HG02642 (cell line): ENCODE measurements at regions not wholly inside any gene's neighbourhood (a gene's known extent, or its start where the extent isn't known, plus 50 kb on each side); places are given as distances from the start of the nearest gene placed in this dataset.
"Not testable (repeated sequence)": the region's sequence is repeated elsewhere in the genome, so short reads cannot be mapped to it uniquely, and the experiment has no call there.

ENCODE experiments used
- ATAC-seq: cut with Tn5 transposase; IDR thresholded peaks from one replicate; pipeline ENCODE4 v1.9.1; 2021; ENCODE audit warnings: mild to moderate bottlenecking; ENCODE audit not compliant: unreplicated experiment, poor library complexity

GRCh38 chr7:110307776-110308175 is 783.2 kb upstream of the LRRN3 start:
- no peak for ATAC-seq

- no peak for ATAC-seq
These were observed 782.1 kb upstream of the LRRN3 start for GRCh38 chr7:110308791-110309190.

GRCh38 chr7:110309941-110310340 is 781.0 kb upstream of the LRRN3 start:
- no peak for ATAC-seq

- no peak for ATAC-seq
These were observed 779.4 kb upstream of the LRRN3 start for GRCh38 chr7:110311556-110311955.

- no peak for ATAC-seq
These were observed 773.2 kb upstream of the LRRN3 start for GRCh38 chr7:110317541-110318265.

- ATAC-seq = not testable (repeated sequence)
These were observed 770.6 kb upstream of the LRRN3 start for GRCh38 chr7:110320285-110320684.

- ATAC-seq = no peak
These were observed 768.1 kb upstream of the LRRN3 start for GRCh38 chr7:110322796-110323195.

GRCh38 chr7:110326966-110327365 is 764.0 kb upstream of the LRRN3 start:
- ATAC-seq = no peak

- ATAC-seq = no peak
These were observed 754.5 kb upstream of the LRRN3 start for GRCh38 chr7:110336423-110336822.

- no peak for ATAC-seq
These were observed 753.3 kb upstream of the LRRN3 start for GRCh38 chr7:110337646-110338045.

- ATAC-seq = no peak
These were observed 743.8 kb upstream of the LRRN3 start for GRCh38 chr7:110347081-110347480.

- ATAC-seq = no peak
These were observed 734.5 kb upstream of the LRRN3 start for GRCh38 chr7:110356438-110356837.

GRCh38 chr7:110358028-110358427 is 732.9 kb upstream of the LRRN3 start:
- no peak for ATAC-seq

- ATAC-seq = no peak
These were observed 719.2 kb upstream of the LRRN3 start for GRCh38 chr7:110371709-110372108.

GRCh38 chr7:110372685-110373084 is 718.2 kb upstream of the LRRN3 start:
- no peak for ATAC-seq

GRCh38 chr7:110373416-110373815 is 717.5 kb upstream of the LRRN3 start:
- ATAC-seq = no peak

GRCh38 chr7:110373859-110374258 is 717.1 kb upstream of the LRRN3 start:
- no peak for ATAC-seq

GRCh38 chr7:110375068-110375467 is 715.9 kb upstream of the LRRN3 start:
- ATAC-seq = no peak

- ATAC-seq = no peak
These were observed 708.2 kb upstream of the LRRN3 start for GRCh38 chr7:110382736-110383135.

GRCh38 chr7:110386006-110386405 is 704.9 kb upstream of the LRRN3 start:
- no peak for ATAC-seq

GRCh38 chr7:110386913-110387312 is 704.0 kb upstream of the LRRN3 start:
- no peak for ATAC-seq

GRCh38 chr7:110387689-110388088 is 703.2 kb upstream of the LRRN3 start:
- ATAC-seq = no peak

- no peak for ATAC-seq
These were observed 702.5 kb upstream of the LRRN3 start for GRCh38 chr7:110388457-110388856.
